ENCODE measurements at regions not wholly inside any gene's neighbourhood (a gene's known extent, or its start where the extent isn't known, plus 50 kb on each side); places are given as distances from the start of the nearest gene placed in this dataset.

- TF ChIP-seq POLR2AphosphoS5 (IDR thresholded peaks at IDR 0.05; ENCODE audit: insufficient read depth in 1 of 2, low read depth in 1 of 2) (no peak), CTCF (IDR thresholded peaks at IDR 0.05) (no peak)
- Histone ChIP-seq H3K36me3 (no peaks in the 10 kb centered on the region), H3K4me3 (no peak overlapping the region), H3K9me3 (no peaks in the 10 kb centered on the region), H3K4me1 (no peaks in the 10 kb centered on the region), H3K27me3 (no peaks in the 10 kb centered on the region), H3K27ac (no peak overlapping the region)
- intact Hi-C loops (cut with DNase I) = no loop called here
- no peak for DNase-seq (ENCODE audit: extremely low spot score in 2 of 2)
Observed at GRCh38 chr5:143691287-143691944, 120.5 kb upstream of the HMHB1 start.

GRCh38 chr5:143687604-143688003 is 124.4 kb upstream of the HMHB1 start:
- H3K27ac ChIP-seq = no peak overlapping the region
- H3K4me3 ChIP-seq = no peak overlapping the region
- no peak for DNase-seq (ENCODE audit: extremely low spot score in 2 of 2)
- no peaks in the 10 kb centered on the region for H3K4me1 ChIP-seq
- intact Hi-C loops (cut with DNase I) = no loop called here
- no peaks in the 10 kb centered on the region for H3K36me3 ChIP-seq
- H3K9me3 ChIP-seq = no peaks in the 10 kb centered on the region
- TF ChIP-seq POLR2AphosphoS5 (IDR thresholded peaks at IDR 0.05; ENCODE audit: insufficient read depth in 1 of 2, low read depth in 1 of 2) = no peak
- no peak for TF ChIP-seq CTCF (IDR thresholded peaks at IDR 0.05)
- no peak for TF ChIP-seq POLR2A (IDR thresholded peaks at IDR 0.05)
- no peaks in the 10 kb centered on the region for H3K27me3 ChIP-seq

- no peaks in the 10 kb centered on the region for H3K4me1 ChIP-seq
- no peak overlapping the region for H3K27ac ChIP-seq
- H3K4me3 ChIP-seq = no peak overlapping the region
- TF ChIP-seq CTCF (IDR thresholded peaks at IDR 0.05) (no peak), POLR2A (IDR thresholded peaks at IDR 0.05) (no peak), POLR2AphosphoS5 (IDR thresholded peaks at IDR 0.05; ENCODE audit: insufficient read depth in 1 of 2, low read depth in 1 of 2) (no peak)
- no peak for DNase-seq (ENCODE audit: extremely low spot score in 2 of 2)
- no peaks in the 10 kb centered on the region for H3K27me3 ChIP-seq
- H3K9me3 ChIP-seq = no peaks in the 10 kb centered on the region
- no peaks in the 10 kb centered on the region for H3K36me3 ChIP-seq
- intact Hi-C loops (cut with DNase I) = no loop called here
Observed at GRCh38 chr5:143685246-143685815, 126.6 kb upstream of the HMHB1 start.

- no peaks in the 10 kb centered on the region for H3K4me1 ChIP-seq
- no peak overlapping the region for H3K4me3 ChIP-seq
- H3K9me3 ChIP-seq = no peaks in the 10 kb centered on the region
- intact Hi-C loops (cut with DNase I) = no loop called here
- no peak for TF ChIP-seq CTCF (IDR thresholded peaks at IDR 0.05)
- H3K27me3 ChIP-seq = no peaks in the 10 kb centered on the region
- no peak overlapping the region for H3K27ac ChIP-seq
- no peak for DNase-seq (ENCODE audit: extremely low spot score in 2 of 2)
- H3K36me3 ChIP-seq = no peaks in the 10 kb centered on the region
Observed at GRCh38 chr5:143683459-143683858, 128.5 kb upstream of the HMHB1 start.

GRCh38 chr5:143682929-143683386 is 129.0 kb upstream of the HMHB1 start:
- H3K9me3 ChIP-seq = no peaks in the 10 kb centered on the region
- TF ChIP-seq POLR2A (IDR thresholded peaks at IDR 0.05) (no peak), CTCF (IDR thresholded peaks at IDR 0.05) (no peak), POLR2AphosphoS5 (IDR thresholded peaks at IDR 0.05; ENCODE audit: insufficient read depth in 1 of 2, low read depth in 1 of 2) (no peak)

More at GRCh38 chr5:143682929-143683386, 129.0 kb upstream of the HMHB1 start:
- Histone ChIP-seq H3K4me1 (no peaks in the 10 kb centered on the region), H3K27ac (no peak overlapping the region), H3K4me3 (no peak overlapping the region), H3K27me3 (no peaks in the 10 kb centered on the region), H3K36me3 (no peaks in the 10 kb centered on the region)
- DNase-seq (ENCODE audit: extremely low spot score in 2 of 2) = no peak
- intact Hi-C loops (cut with DNase I) = no loop called here
